ENCODE measurements at regions not wholly inside any gene's neighbourhood (a gene's known extent, or its start where the extent isn't known, plus 50 kb on each side); places are given as distances from the start of the nearest gene placed in this dataset.

DNA sequence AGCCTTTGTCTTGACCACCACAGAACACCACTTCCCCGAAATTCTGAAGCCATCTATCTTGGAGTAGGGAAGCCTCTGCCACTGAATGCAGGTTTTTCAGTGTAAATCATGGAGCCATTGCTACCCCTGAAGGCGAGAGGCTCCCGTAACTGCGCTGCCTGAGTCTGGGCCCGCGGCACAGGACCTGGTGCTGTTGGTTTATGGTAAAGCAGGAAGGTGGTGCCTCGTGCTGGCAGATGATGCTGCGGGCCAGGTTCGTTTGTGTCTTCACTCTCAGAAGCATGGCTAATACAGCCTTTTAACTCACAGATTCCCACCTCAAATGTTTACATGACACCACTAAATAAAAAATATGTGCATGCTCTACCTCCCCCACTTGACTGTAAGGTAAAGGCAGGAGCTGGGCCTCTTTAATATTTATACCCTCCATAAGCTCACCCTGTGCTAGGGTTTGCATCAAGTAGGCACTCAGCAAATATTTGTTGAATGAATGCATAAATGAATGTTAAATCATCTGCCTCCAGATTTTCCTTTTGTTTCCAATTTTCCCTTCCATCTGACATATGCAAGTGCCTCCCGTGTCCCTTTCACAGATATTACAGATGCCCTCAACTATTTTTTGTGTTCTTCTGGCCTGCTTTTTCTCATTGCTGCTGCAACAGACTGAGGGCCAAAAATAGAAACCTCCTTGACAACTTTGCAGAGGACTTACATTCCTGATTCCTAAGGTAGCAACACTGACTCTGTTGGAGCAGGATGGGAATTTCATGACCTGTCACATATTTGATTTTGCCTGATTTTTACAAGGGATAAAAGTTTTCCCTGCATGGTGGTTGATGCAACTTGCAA, 83.5 kb upstream of the CPO start:
- H3K9me3 ChIP-seq (replicated peaks; ENCODE audit: control insufficient read depth, insufficient read depth, low read length), result no peaks in the 10 kb centered on the region
- ChIA-PET CTCF (no interaction called here), SMC1A (ENCODE audit: uncharacterized antibody, unreplicated experiment) (no interaction called here), RAD21 (ENCODE audit: unreplicated experiment) (no interaction called here), POLR2A (no interaction called here)
- no peak overlapping the region for H3K4me3 ChIP-seq
- H3K9ac ChIP-seq (ENCODE audit: control insufficient read depth, insufficient read depth, low read length), result no peak overlapping the region
- no peak overlapping the region for H3K4me2 ChIP-seq (ENCODE audit: control insufficient read depth, insufficient read depth)
- ATAC-seq (no peak), FAIRE-seq (no peak), DNase-seq (ENCODE audit: low read depth, low spot score) (no peak)
- H2AFZ ChIP-seq (ENCODE audit: control insufficient read depth, low read depth, low read length), result no peak overlapping the region
- no peaks in the 10 kb centered on the region for H3K27me3 ChIP-seq (replicated peaks in 1 of 2; ENCODE audit: control insufficient read depth in 2 of 2, insufficient read depth in 2 of 2, low read length in 1 of 2)
- 50% methylated on average over 10 of the region's 10 CpGs for WGBS (ENCODE audit: insufficient coverage, insufficient replicate concordance, low lambda C conversion rate, missing lambda C conversion rate)
- no TSS peak for BruUV-seq (replicated peaks)
- TF ChIP-seq CREM (IDR thresholded peaks at IDR 0.05; ENCODE audit: low read depth) (no peak), RBBP5 (conservative IDR thresholded peaks at IDR 0.05) (no peak), NFYB (IDR thresholded peaks at IDR 0.05; ENCODE audit: insufficient read depth, low read depth, low read length) (no peak), RELA (IDR thresholded peaks at IDR 0.05; ENCODE audit: borderline replicate concordance, partially characterized antibody) (no peak), POLR2AphosphoS5 (IDR thresholded peaks at IDR 0.05; ENCODE audit: low read length) (no peak), FOXM1 (IDR thresholded peaks at IDR 0.05; ENCODE audit: low read depth, low read length) (no peak), ZNF217 (IDR thresholded peaks at IDR 0.05) (no peak), JUND (IDR thresholded peaks at IDR 0.05; ENCODE audit: low read depth, low read length) (no peak), ATF7 (IDR thresholded peaks at IDR 0.05; ENCODE audit: low read depth) (no peak), SREBF2 (IDR thresholded peaks at IDR 0.05; ENCODE audit: low read length) (no peak), NR2C1 (IDR thresholded peaks at IDR 0.05) (no peak), GABPA (IDR thresholded peaks at IDR 0.05; ENCODE audit: low read depth) (no peak), DPF2 (IDR thresholded peaks at IDR 0.05) (no peak), ETV6 (conservative IDR thresholded peaks at IDR 0.05 in 1 of 2, IDR thresholded peaks at IDR 0.05 in 1 of 2; ENCODE audit: borderline replicate concordance in 1 of 2, low read depth in 1 of 2) (no peak), ZNF24 (IDR thresholded peaks at IDR 0.05) (no peak)
- TF ChIP-seq, protein P1, sequence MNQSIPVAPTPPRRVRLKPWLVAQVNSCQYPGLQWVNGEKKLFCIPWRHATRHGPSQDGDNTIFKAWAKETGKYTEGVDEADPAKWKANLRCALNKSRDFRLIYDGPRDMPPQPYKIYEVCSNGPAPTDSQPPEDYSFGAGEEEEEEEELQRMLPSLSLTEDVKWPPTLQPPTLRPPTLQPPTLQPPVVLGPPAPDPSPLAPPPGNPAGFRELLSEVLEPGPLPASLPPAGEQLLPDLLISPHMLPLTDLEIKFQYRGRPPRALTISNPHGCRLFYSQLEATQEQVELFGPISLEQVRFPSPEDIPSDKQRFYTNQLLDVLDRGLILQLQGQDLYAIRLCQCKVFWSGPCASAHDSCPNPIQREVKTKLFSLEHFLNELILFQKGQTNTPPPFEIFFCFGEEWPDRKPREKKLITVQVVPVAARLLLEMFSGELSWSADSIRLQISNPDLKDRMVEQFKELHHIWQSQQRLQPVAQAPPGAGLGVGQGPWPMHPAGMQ (IDR thresholded peaks at IDR 0.05; ENCODE audit: borderline replicate concordance), result no peak
- no peaks in the 10 kb centered on the region for H3K36me3 ChIP-seq (ENCODE audit: control insufficient read depth in 2 of 2, insufficient read depth in 2 of 2, low read length in 1 of 2)
- H3K27ac ChIP-seq (ENCODE audit: control insufficient read depth, insufficient read depth), result no peak overlapping the region
- no peaks in the 10 kb centered on the region for H3K79me2 ChIP-seq (ENCODE audit: control insufficient read depth, insufficient read depth, low read length)
- in situ Hi-C loops (cut with MboI) (no loop called here), intact Hi-C loops (cut with micrococcal nuclease; ENCODE audit: unreplicated experiment) (no loop called here)
- H4K20me1 ChIP-seq (ENCODE audit: control insufficient read depth, insufficient read depth), result no peaks in the 10 kb centered on the region
- H3K4me1 ChIP-seq (ENCODE audit: control insufficient read depth, insufficient read depth, low read length), result no peaks in the 10 kb centered on the region

All from GM12878 (cell line).